Limb (tissue), 2 donors: ENCODE measurements at regions not wholly inside any gene's neighbourhood (a gene's known extent, or its start where the extent isn't known, plus 50 kb on each side); places are given as distances from the start of the nearest gene placed in this dataset.
"Not testable (repeated sequence)": the region's sequence is repeated elsewhere in the genome, so short reads cannot be mapped to it uniquely, and the experiment has no call there.

Experiments used
- DNase-seq, 2 donors: peaks; one replicate each; pipeline ENCODE4 v3.0.0-alpha.2; 2016; ENCODE audit errors: extremely low spot score in 2 of 2

GRCh38 chr15:53133255-53133850 is 343.2 kb upstream of the ONECUT1 start:
- no peak for DNase-seq

GRCh38 chr15:53130943-53131342 is 340.8 kb upstream of the ONECUT1 start:
- no peak for DNase-seq

DNA sequence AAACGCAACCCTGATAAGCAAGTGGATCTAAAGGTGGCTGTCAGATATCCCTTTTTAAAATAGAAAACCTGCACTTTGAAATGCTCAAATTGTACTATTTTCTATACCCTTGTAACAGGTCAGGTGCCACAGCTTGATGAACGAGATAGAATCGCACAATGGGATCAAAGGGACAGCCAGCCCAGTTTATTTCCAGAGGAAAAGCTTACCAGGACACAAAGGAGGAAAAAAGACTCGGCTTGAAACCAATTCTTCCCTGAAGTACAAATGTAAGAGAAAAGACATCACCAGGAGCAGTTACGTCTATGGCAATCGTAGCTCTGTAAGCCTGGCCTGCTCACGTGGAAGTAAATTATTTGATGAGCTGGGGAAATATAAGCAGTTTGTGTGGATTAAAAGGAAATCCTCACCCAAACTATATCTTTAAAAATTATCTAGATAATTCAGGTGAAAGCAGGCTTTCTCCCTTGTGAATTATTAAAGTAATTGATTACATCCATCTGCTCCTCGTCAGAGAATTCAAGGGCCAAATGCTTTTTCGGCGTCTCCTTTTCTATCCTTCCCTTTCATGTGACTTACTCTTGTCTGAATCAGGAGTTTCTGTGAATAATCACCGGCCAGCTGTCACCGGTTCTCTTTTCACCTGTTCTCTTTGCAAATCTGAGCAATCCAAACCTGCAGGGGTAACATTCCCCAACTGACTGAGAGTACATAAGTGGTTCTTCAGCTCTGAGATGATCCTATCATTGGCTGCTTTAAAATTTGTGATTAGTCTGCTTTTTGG is 339.2 kb upstream of the ONECUT1 start:
- no peak for DNase-seq

DNA sequence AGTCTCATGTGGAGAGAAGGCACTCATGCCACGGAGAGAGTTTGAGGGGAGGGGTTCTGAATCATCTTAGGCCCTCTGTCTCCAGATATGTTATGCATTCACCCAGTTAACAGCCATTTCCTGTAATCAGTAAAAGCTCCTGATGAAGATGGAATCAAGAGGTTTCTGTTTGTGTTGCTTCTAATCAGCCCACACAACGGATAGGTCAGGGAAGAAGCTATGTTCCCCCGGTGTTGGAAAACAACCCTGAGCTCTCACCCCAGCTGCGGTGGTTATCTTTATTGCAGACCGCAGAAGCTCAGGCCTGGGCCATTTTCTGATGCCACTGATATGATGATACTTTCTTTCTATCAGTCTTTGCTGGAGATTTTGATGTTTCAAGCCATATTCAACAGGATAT is 338.5 kb upstream of the ONECUT1 start:
- DNase-seq = no peak

GRCh38 chr15:53126144-53126543 is 336.0 kb upstream of the ONECUT1 start:
- no peak for DNase-seq

- DNase-seq = no peak
Measured at GRCh38 chr15:53122818-53123217, 332.7 kb upstream of the ONECUT1 start.

GRCh38 chr15:53116915-53117314 is 326.8 kb upstream of the ONECUT1 start:
- not testable (repeated sequence) for DNase-seq

DNA sequence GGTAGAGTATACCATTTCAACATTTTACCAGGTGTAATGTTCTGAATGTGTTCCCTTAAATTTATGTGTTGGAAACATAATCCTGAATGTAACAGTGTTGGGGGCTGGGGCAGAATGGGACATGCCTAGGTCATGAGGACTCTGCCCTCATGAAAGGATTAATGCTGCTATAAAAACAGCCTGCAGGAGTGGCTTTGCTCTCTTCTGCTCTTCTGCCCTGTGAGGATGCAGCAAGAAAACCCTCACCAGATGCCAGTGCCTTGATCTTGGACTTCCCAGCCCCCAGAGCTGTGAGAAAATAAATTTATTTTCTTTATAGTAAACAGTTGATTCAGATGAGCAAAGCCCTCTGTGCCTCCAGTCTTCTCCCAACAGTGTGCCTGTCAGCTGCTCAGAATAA is 326.0 kb upstream of the ONECUT1 start:
- no peak for DNase-seq

GRCh38 chr15:53115563-53115962 is 325.4 kb upstream of the ONECUT1 start:
- no peak for DNase-seq

DNA sequence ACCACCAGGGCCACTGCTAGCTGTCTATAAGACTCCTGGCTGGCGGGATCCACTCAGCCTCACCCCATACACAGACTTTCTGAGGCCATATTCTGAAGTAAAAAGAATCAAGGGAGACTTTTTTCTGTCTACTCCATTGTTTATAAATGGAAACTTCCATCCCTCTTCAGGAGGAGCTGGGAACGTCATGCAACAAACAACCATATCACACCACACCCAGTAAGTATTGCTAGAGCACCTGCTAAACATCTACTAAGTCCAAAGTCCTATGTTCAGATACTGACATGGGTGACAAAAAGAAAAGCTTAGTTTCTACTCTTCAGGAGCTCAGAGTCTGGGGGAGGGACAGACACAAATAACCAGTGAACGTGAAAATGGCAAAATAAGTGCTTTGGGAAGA is 324.8 kb upstream of the ONECUT1 start:
- no peak for DNase-seq

DNA sequence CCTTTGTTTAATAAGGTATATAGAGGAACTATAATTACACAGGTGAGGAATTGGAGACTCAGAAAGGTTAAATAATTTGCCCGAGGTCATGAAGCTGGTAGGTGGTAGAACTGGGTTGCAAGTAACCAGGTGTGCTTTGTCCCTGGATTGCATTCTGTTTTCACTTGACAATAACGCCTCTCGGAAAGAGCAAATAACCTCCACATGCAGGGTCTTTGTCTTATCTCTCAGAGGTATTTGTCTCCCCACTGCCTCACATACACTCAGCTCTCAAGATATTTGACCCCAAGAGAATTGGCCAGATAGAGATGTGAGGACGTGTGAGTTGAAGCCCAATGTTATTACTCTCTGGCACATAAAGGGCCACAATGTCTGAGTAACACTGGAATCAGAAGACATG is 320.9 kb upstream of the ONECUT1 start:
- DNase-seq = no peak

DNA sequence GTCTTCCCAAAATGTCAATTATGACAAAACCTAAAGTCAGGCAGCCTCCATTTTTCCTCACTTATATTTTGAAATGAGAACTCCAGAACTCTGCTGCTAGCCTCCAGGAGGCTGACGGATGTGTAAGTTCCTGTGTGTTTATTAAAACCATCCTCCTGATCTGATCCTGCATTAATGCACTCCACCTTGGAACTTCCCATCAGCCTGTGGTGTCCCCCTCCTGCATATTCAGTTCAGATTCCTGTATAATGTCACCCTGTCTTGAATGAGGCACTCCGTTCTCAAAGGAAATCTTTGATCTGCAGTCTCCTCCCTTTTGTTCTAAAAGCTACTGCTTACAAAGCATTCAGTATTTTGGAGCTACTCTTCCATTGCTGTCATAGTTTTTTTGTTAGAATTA is 318.2 kb upstream of the ONECUT1 start:
- DNase-seq = no peak

- no peak for DNase-seq
Measured at GRCh38 chr15:53107855-53108254, 317.7 kb upstream of the ONECUT1 start.

GRCh38 chr15:53106505-53107286 is 316.6 kb upstream of the ONECUT1 start:
- no peak for DNase-seq

- no peak for DNase-seq
Measured at GRCh38 chr15:53102483-53102882, 312.3 kb upstream of the ONECUT1 start.

GRCh38 chr15:53080484-53080883 is 290.3 kb upstream of the ONECUT1 start:
- no peak for DNase-seq

DNA sequence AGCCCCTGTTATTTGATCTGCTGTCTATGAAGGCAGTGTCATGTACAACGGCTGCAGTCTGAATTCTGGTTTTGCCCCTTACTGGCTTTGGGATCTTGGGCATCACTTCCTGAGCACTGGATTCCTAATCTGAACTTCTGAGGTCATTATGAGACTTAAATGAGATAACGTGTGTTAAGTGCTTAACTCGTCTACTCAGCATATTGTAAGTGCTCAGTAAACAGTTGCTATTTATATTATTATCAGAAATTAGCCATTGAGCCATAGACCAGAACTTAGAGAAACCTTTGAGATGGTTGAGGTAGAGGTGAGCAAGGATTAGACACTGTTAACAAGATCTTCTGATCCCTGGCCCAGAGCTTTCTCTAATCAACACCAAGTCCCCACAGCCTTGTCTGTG is 284.1 kb upstream of the ONECUT1 start:
- no peak for DNase-seq

- DNase-seq = peak; percentile 46 to 73
Measured at GRCh38 chr15:53072077-53072476, 281.9 kb upstream of the ONECUT1 start.

- no peak for DNase-seq
Measured at GRCh38 chr15:53068636-53069035, 278.5 kb upstream of the ONECUT1 start.

- DNase-seq = no peak
Measured at GRCh38 chr15:53059273-53060043, 269.3 kb upstream of the ONECUT1 start.

- DNase-seq = no peak
Measured at GRCh38 chr15:53046153-53046790, 256.1 kb upstream of the ONECUT1 start.
